HepG2 (cell line): ENCODE measurements at regions not wholly inside any gene's neighbourhood (a gene's known extent, or its start where the extent isn't known, plus 50 kb on each side); places are given as distances from the start of the nearest gene placed in this dataset.

Source experiments
- ATAC-seq: fragments of 200-7000 bp; cut with Tn5 transposase; 3 replicates; pipeline ENCODE4 v1.9.1; 2020; ENCODE audit warnings: mild to moderate bottlenecking, moderate library complexity
- BruUV-seq: library from RNA; stranded (reverse); fragments of 400-500 nt; replicated peaks from 2 replicates; lab custom pipeline; 2021; lab: Mats Ljungman, UMichigan
- CTCF ChIA-PET: fragments of 300-600 bp; formaldehyde crosslinking; extraction: SDS; loops from one replicate; lab custom pipeline; 2021; ENCODE audit warnings: low total read pairs, inconsistent platforms, low intra/inter-chr PET ratio; lab: Yijun Ruan, JAX
- POLR2A ChIA-PET: fragments of 350-600 bp; sonication (Branson Sonifier 250); formaldehyde crosslinking; loops from one replicate; lab custom pipeline; 2020; ENCODE audit warnings: antibody characterized with exemption, inconsistent platforms; lab: Yijun Ruan, JAX
- DNase-seq: peaks from one replicate; pipeline ENCODE4 v3.0.0-alpha.2; 2015; ENCODE audit warnings: low spot score
- FAIRE-seq: peaks from 3 replicates; lab custom pipeline; 2011; peaks lifted over from hg19 to GRCh38; lab: Jason Lieb, UNC
- H2AFZ ChIP-seq: one replicate; pipeline ENCODE4 v1.6.1; 2011; ENCODE audit warnings: low read length, inconsistent platforms
- H3K27ac ChIP-seq: fragments of 300-600 bp; 3 replicates; pipeline ENCODE4 v1.8.0; 2011; ENCODE audit warnings: mixed run types, mild to moderate bottlenecking, mixed read lengths, low read length, inconsistent platforms; ENCODE audit not compliant: insufficient read depth; ENCODE audit errors: extremely low read length
- H3K27me3 ChIP-seq, 2 experiments: fragments of 200-600 bp in 1 of 2; 2 replicates in 1 of 2; 3 replicates in 1 of 2; pipeline versions ENCODE4 v1.6.0 to v1.8.0; 2011; ENCODE audit warnings: low read length in 2 of 2, mild to moderate bottlenecking in 2 of 2, moderate library complexity in 2 of 2, inconsistent platforms in 1 of 2; ENCODE audit not compliant: insufficient read depth in 2 of 2, control insufficient read depth in 1 of 2
- H3K36me3 ChIP-seq, 2 experiments: fragments of 200-600 bp in 1 of 2; replicated peaks in 1 of 2; 2 replicates in 1 of 2; 3 replicates in 1 of 2; pipeline versions ENCODE4 v1.5.1 to v1.8.0; 2011; ENCODE audit warnings: low read length in 2 of 2, inconsistent platforms in 1 of 2; ENCODE audit not compliant: insufficient read depth in 2 of 2, control insufficient read depth in 1 of 2
- H3K4me1 ChIP-seq: 2 replicates; pipeline ENCODE4 v1.5.1; 2012; ENCODE audit warnings: low read length, inconsistent platforms; ENCODE audit not compliant: insufficient read depth
- H3K4me2 ChIP-seq: 2 replicates; pipeline ENCODE4 v1.6.0; 2011; ENCODE audit warnings: low read depth, low read length, inconsistent platforms
- H3K4me3 ChIP-seq, 3 experiments: fragments of 200-600 bp in 1 of 3; sonication (generic), shearing (Covaris generic) in 1 of 3; replicated peaks in 1 of 3; 2 replicates each; pipeline ENCODE4 v1.5.1; 2011 to 2016; ENCODE audit warnings: low read length in 3 of 3, inconsistent platforms in 2 of 3, low read depth in 2 of 3, mild to moderate bottlenecking in 2 of 3, control low read depth in 1 of 3, mixed read lengths in 1 of 3; ENCODE audit not compliant: insufficient read depth in 1 of 3
- H3K79me2 ChIP-seq: one replicate; pipeline ENCODE4 v1.6.1; 2011; ENCODE audit warnings: low read length, inconsistent platforms; ENCODE audit not compliant: insufficient read depth
- H3K9ac ChIP-seq: 2 replicates; pipeline ENCODE4 v1.6.0; 2011; ENCODE audit warnings: mild to moderate bottlenecking, low read depth, low read length, inconsistent platforms; ENCODE audit not compliant: insufficient read depth
- H3K9me3 ChIP-seq: 2 replicates; pipeline ENCODE4 v1.5.1; 2012; ENCODE audit warnings: mild to moderate bottlenecking, low read length
- H4K20me1 ChIP-seq: 2 replicates; pipeline ENCODE4 v1.6.0; 2011; ENCODE audit warnings: inconsistent platforms, mild to moderate bottlenecking, low read length, moderate library complexity; ENCODE audit not compliant: insufficient read depth
- AHR ChIP-seq: IDR thresholded peaks from 2 replicates; pipeline ENCODE4 v1.6.1; 2018; ENCODE audit warnings: missing genetic modification reagents, missing compliant biosample characterization
- EEA1 ChIP-seq: sonication (generic); formaldehyde crosslinking; IDR thresholded peaks from 2 replicates; pipeline ENCODE4 v1.5.1; 2020; ENCODE audit warnings: mild to moderate bottlenecking, missing genetic modification reagents, borderline replicate concordance
- FOSL1 ChIP-seq: sonication (generic); formaldehyde crosslinking; IDR thresholded peaks from 2 replicates; pipeline ENCODE4 v1.9.0; 2021; ENCODE audit warnings: missing genetic modification reagents, borderline replicate concordance
- GATA4 ChIP-seq: sonication (generic); IDR thresholded peaks from 2 replicates; pipeline ENCODE4 v1.6.1; 2016; ENCODE audit warnings: antibody characterized with exemption, low read depth, borderline replicate concordance
- HMG20B ChIP-seq: conservative IDR thresholded peaks from 2 replicates; pipeline ENCODE4 v1.6.1; 2016; ENCODE audit warnings: missing genetic modification reagents, missing compliant biosample characterization
- KDM4B ChIP-seq: sonication (generic); formaldehyde crosslinking; IDR thresholded peaks from 2 replicates; pipeline ENCODE4 v1.4.0; 2020; ENCODE audit warnings: missing genetic modification reagents
- MYC ChIP-seq: sonication (generic); formaldehyde crosslinking; IDR thresholded peaks from 2 replicates; pipeline ENCODE4 v1.9.0; 2021; ENCODE audit warnings: missing genetic modification reagents, borderline replicate concordance
- POLR2AphosphoS2 ChIP-seq: IDR thresholded peaks from 2 replicates; pipeline ENCODE4 v1.6.1; 2011; ENCODE audit warnings: low read depth, low read length, improper control_type of control experiment
- RBM39 ChIP-seq: fragments of 200-400 bp; formaldehyde crosslinking; IDR thresholded peaks from one replicate; pipeline ENCODE4 v1.6.1; 2018; ENCODE audit warnings: antibody characterized with exemption, mild to moderate bottlenecking, low read depth, low read length; ENCODE audit not compliant: poor library complexity, severe bottlenecking
- RFX3 ChIP-seq: IDR thresholded peaks from 2 replicates; pipeline ENCODE4 v1.6.1; 2016; ENCODE audit warnings: missing biosample characterization, missing genetic modification reagents
- WGBS: methylation state at CpG from one replicate; pipeline ENCODE4 v1.1.6; 2017; ENCODE audit warnings: low lambda C conversion rate; 5-methylcytosine and 5-hydroxymethylcytosine counted together
- in situ Hi-C: cut with HindIII; loops from 2 replicates; pipeline ENCODE4 v1.10.0; 2017; ENCODE audit warnings: low pct_unique_long_range_greater_than_20kb; ENCODE audit not compliant: extremely low pct_ligation_motif_present
- intact Hi-C: fragments of 100-400 bp; cut with micrococcal nuclease; formaldehyde crosslinking; loops from one replicate; pipeline ENCODE4 v1.10.0; 2022; ENCODE audit not compliant: unreplicated experiment
- TF ChIP-seq, protein P1 (sequence below): sonication (generic); formaldehyde crosslinking; IDR thresholded peaks from 2 replicates; pipeline ENCODE4 v1.8.1; 2023; ENCODE audit warnings: mild to moderate bottlenecking, inconsistent platforms, moderate library complexity, missing genetic modification reagents, borderline replicate concordance

DNA sequence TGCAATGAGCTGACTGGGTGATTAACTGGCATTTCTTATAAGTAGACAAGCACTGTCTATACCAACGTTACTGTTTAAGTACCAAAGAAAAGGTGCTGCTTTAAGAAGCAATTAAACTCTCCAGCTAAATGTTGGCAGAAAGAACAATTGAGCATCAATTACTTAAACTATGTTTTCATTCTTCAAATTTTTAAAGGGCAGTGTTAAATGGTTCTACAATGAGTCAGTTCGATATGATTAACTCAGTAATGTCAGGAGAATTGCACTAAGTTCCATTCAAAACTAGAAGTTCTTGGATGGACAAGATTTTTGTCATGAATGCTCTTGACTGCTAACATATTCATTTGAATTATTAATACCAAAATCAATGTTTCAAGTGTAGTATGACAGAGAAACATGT is 593.7 kb downstream of the DNAH5 start:
- WGBS = 0% methylated on average over 2 of the region's 2 CpGs
- no peaks in the 10 kb centered on the region for H3K4me1 ChIP-seq
- FAIRE-seq = no peak
- ATAC-seq = no peak
- H4K20me1 ChIP-seq = no peaks in the 10 kb centered on the region
- in situ Hi-C loops (no loop called here), intact Hi-C loops (no loop called here)
- no peak overlapping the region for H3K27ac ChIP-seq
- no peak overlapping the region for H3K4me3 ChIP-seq
- TF ChIP-seq EEA1 (CRISPR knock-in tag) (no peak), FOSL1 (no peak), RFX3 (CRISPR knock-in tag) (no peak), HMG20B (CRISPR knock-in tag) (no peak), MYC (CRISPR knock-in tag) (no peak), GATA4 (no peak), POLR2AphosphoS2 (no peak), KDM4B (CRISPR knock-in tag) (no peak), RBM39 (no peak), AHR (CRISPR knock-in tag) (no peak)
- TF ChIP-seq, protein P1, sequence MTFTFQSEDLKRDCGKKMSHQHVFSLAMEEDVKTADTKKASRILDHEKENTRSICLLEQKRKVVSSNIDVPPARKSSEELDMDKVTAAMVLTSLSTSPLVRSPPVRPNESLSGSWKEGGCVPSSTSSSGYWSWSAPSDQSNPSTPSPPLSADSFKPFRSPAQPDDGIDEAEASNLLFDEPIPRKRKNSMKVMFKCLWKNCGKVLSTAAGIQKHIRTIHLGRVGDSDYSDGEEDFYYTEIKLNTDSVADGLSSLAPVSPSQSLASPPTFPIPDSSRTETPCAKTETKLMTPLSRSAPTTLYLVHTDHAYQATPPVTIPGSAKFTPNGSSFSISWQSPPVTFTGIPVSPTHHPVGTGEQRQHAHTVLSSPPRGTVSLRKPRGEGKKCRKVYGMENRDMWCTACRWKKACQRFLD (CRISPR knock-in tag) = no peak
- H3K9me3 ChIP-seq = peaks cover 88% of the 10 kb centered on the region
- no peak overlapping the region for H2AFZ ChIP-seq
- no peaks in the 10 kb centered on the region for H3K36me3 ChIP-seq
- ChIA-PET POLR2A (no interaction called here), CTCF (no interaction called here)
- H3K9ac ChIP-seq = no peak overlapping the region
- no peak for DNase-seq
- H3K27me3 ChIP-seq = no peaks in the 10 kb centered on the region
- no TSS peak for BruUV-seq
- H3K4me2 ChIP-seq = no peak overlapping the region
- no peaks in the 10 kb centered on the region for H3K79me2 ChIP-seq
